Fibroblast of lung (primary cell): ENCODE measurements at regions not wholly inside any gene's neighbourhood (a gene's known extent, or its start where the extent isn't known, plus 50 kb on each side); places are given as distances from the start of the nearest gene placed in this dataset.
A peak's percentile ranks its signal among the peaks of the same experiment; 100 is the strongest.

Experiments used
- DNase-seq, 2 donors: peaks; one replicate each; pipeline versions ENCODE4 v3.0.0 to v3.0.0-alpha.2; 2010; ENCODE audit warnings: low read depth in 2 of 2
- H2AFZ ChIP-seq: 2 replicates; pipeline ENCODE4 v1.5.1; 2012; ENCODE audit warnings: low read length, control low read depth, inconsistent platforms
- H3K27ac ChIP-seq: 2 replicates; pipeline ENCODE4 v1.5.1; 2011; ENCODE audit warnings: low read length, control low read depth; ENCODE audit not compliant: insufficient read depth
- H3K27me3 ChIP-seq: 2 replicates; pipeline ENCODE4 v1.5.1; 2011; ENCODE audit warnings: mild to moderate bottlenecking, low read length; ENCODE audit not compliant: control insufficient read depth, insufficient read depth
- H3K36me3 ChIP-seq: 2 replicates; pipeline ENCODE4 v1.5.1; 2011; ENCODE audit warnings: low read length; ENCODE audit not compliant: control insufficient read depth, insufficient read depth
- H3K4me1 ChIP-seq: 2 replicates; pipeline ENCODE4 v1.5.1; 2011; ENCODE audit warnings: low read length; ENCODE audit not compliant: control insufficient read depth, insufficient read depth; ENCODE audit errors: extremely low read depth
- H3K4me2 ChIP-seq: 2 replicates; pipeline ENCODE4 v1.5.1; 2011; ENCODE audit warnings: low read length, control low read depth; ENCODE audit not compliant: insufficient read depth; ENCODE audit errors: extremely low read depth
- H3K4me3 ChIP-seq, 4 experiments: fragments of 200-600 bp in 1 of 4; sonication (generic) in 1 of 4; replicated peaks in 1 of 4; 2 replicates each; pipeline ENCODE4 v1.5.1; 2011 to 2016; ENCODE audit warnings: low read length in 4 of 4, low read depth in 3 of 4, mild to moderate bottlenecking in 3 of 4, control low read depth in 2 of 4, inconsistent platforms in 1 of 4, mixed read lengths in 1 of 4; ENCODE audit not compliant: insufficient read depth in 1 of 4; ENCODE audit errors: control extremely low read depth in 1 of 4
- H3K79me2 ChIP-seq: 2 replicates; pipeline ENCODE4 v1.5.1; 2012; ENCODE audit warnings: mild to moderate bottlenecking, low read length, inconsistent platforms; ENCODE audit not compliant: control insufficient read depth, insufficient read depth
- H3K9ac ChIP-seq: 2 replicates; pipeline ENCODE4 v1.5.1; 2011; ENCODE audit warnings: mild to moderate bottlenecking, low read length, control low read depth; ENCODE audit not compliant: insufficient read depth
- H3K9me3 ChIP-seq: 2 replicates; pipeline ENCODE4 v1.5.1; 2012; ENCODE audit warnings: low read depth, low read length; ENCODE audit not compliant: control insufficient read depth, insufficient read depth
- H4K20me1 ChIP-seq: 2 replicates; pipeline ENCODE4 v1.5.1; 2011; ENCODE audit warnings: low read length; ENCODE audit not compliant: control insufficient read depth, insufficient read depth; ENCODE audit errors: extremely low read depth
- EZH2 ChIP-seq: IDR thresholded peaks from 2 replicates; pipeline ENCODE4 v1.5.1; 2012; ENCODE audit warnings: low read length, control low read depth, mild to moderate bottlenecking; ENCODE audit errors: missing control alignments
- TF ChIP-seq, protein P1 (sequence below), 2 donors: IDR thresholded peaks in 1 of 2; conservative IDR thresholded peaks in 1 of 2; 1 replicate in 1 of 2; 2 replicates in 1 of 2; pipeline ENCODE4 v1.5.1; 2011 to 2012; ENCODE audit warnings: low read length in 2 of 2, control low read depth in 1 of 2, inconsistent platforms in 1 of 2, low read depth in 1 of 2, mild to moderate bottlenecking in 1 of 2

DNA sequence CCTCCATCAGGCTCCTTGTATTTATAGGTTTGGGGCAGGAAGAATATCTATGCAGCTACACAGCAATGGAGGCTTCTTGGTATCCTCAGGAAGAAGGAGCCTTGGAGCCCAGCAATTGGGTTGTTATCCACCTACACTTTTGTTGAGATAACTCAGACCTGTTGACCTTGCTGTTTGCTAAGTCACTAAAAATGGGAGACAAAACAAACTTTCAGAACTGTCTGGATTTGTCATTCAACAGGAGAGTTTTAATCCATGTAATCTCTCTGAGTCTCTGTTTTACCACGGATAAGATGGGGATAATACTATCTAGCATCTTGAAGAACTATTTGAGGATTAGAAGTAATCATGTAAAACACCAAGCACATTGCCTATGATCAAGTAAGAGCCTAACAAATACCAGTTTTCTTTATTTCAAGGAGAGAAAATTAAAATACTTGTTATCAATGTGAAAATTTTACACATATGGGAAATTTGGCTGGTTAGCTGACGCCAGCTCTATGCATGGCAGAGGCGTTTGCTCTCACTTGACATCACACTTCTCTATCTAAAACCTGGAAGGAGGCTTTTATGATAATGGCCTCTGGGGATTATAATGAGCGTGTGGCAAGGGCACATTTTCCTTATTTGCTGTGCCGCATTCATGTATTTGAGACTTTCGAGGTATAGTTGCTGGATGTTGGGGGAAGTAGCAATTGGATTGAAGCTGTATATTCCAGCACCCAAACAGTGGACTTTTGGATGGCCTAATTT lies 215.6 kb downstream of the PDCD6IP start:
- no peak overlapping the region for H3K4me2 ChIP-seq
- no peaks in the 10 kb centered on the region for H3K27me3 ChIP-seq
- DNase-seq = no peak
- H3K27ac ChIP-seq = no peak overlapping the region
- H2AFZ ChIP-seq = no peak overlapping the region
- H3K9me3 ChIP-seq = no peaks in the 10 kb centered on the region
- no peak overlapping the region for H3K4me3 ChIP-seq
- no peaks in the 10 kb centered on the region for H4K20me1 ChIP-seq
- H3K79me2 ChIP-seq = no peaks in the 10 kb centered on the region
- H3K9ac ChIP-seq = no peak overlapping the region
- H3K4me1 ChIP-seq = peaks cover 11% of the 10 kb centered on the region
- no peaks in the 10 kb centered on the region for H3K36me3 ChIP-seq
- TF ChIP-seq, protein P1, sequence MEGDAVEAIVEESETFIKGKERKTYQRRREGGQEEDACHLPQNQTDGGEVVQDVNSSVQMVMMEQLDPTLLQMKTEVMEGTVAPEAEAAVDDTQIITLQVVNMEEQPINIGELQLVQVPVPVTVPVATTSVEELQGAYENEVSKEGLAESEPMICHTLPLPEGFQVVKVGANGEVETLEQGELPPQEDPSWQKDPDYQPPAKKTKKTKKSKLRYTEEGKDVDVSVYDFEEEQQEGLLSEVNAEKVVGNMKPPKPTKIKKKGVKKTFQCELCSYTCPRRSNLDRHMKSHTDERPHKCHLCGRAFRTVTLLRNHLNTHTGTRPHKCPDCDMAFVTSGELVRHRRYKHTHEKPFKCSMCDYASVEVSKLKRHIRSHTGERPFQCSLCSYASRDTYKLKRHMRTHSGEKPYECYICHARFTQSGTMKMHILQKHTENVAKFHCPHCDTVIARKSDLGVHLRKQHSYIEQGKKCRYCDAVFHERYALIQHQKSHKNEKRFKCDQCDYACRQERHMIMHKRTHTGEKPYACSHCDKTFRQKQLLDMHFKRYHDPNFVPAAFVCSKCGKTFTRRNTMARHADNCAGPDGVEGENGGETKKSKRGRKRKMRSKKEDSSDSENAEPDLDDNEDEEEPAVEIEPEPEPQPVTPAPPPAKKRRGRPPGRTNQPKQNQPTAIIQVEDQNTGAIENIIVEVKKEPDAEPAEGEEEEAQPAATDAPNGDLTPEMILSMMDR (conservative IDR thresholded peaks at IDR 0.05 in 1 of 2, IDR thresholded peaks at IDR 0.05 in 1 of 2; ENCODE audit: low read depth in 1 of 2, low read length in 2 of 2) = no peak
- no peak for TF ChIP-seq EZH2

GRCh38 chr3:34015204-34016142 lies 217.0 kb downstream of the PDCD6IP start:
- Histone ChIP-seq H2AFZ (no peak overlapping the region), H3K27me3 (no peaks in the 10 kb centered on the region), H3K9ac (no peak overlapping the region), H3K79me2 (no peaks in the 10 kb centered on the region), H3K4me3 (no peak overlapping the region), H3K9me3 (no peaks in the 10 kb centered on the region), H3K27ac (no peak overlapping the region), H3K4me1 (peaks cover 9% of the 10 kb centered on the region), H3K36me3 (no peaks in the 10 kb centered on the region), H4K20me1 (no peaks in the 10 kb centered on the region), H3K4me2 (no peak overlapping the region)
- DNase-seq = peak in 1 of 2 donors; percentile 51
- TF ChIP-seq EZH2 = no peak
- TF ChIP-seq, protein P1 (conservative IDR thresholded peaks at IDR 0.05 in 1 of 2, IDR thresholded peaks at IDR 0.05 in 1 of 2; ENCODE audit: low read depth in 1 of 2, low read length in 2 of 2) = peak; percentile 22 to 54

- DNase-seq = no peak
- no peak overlapping the region for H3K27ac ChIP-seq
- no peak overlapping the region for H3K4me2 ChIP-seq
- no peak overlapping the region for H3K4me3 ChIP-seq
- no peaks in the 10 kb centered on the region for H3K36me3 ChIP-seq
- H2AFZ ChIP-seq = no peak overlapping the region
- H3K4me1 ChIP-seq = no peaks in the 10 kb centered on the region
- H3K27me3 ChIP-seq = no peaks in the 10 kb centered on the region
- H3K79me2 ChIP-seq = no peaks in the 10 kb centered on the region
- H4K20me1 ChIP-seq = no peaks in the 10 kb centered on the region
- TF ChIP-seq, protein P1 (conservative IDR thresholded peaks at IDR 0.05 in 1 of 2, IDR thresholded peaks at IDR 0.05 in 1 of 2; ENCODE audit: low read depth in 1 of 2, low read length in 2 of 2) = no peak
- no peak for TF ChIP-seq EZH2
- H3K9me3 ChIP-seq = no peaks in the 10 kb centered on the region
- no peak overlapping the region for H3K9ac ChIP-seq
Measured at GRCh38 chr3:34016925-34017587, 218.6 kb downstream of the PDCD6IP start.
